HepG2 (cell line): ENCODE measurements at regions not wholly inside any gene's neighbourhood (a gene's known extent, or its start where the extent isn't known, plus 50 kb on each side); places are given as distances from the start of the nearest gene placed in this dataset.

Source experiments
- ATAC-seq: fragments of 200-7000 bp; cut with Tn5 transposase; 3 replicates; pipeline ENCODE4 v1.9.1; 2020; ENCODE audit warnings: mild to moderate bottlenecking, moderate library complexity
- BruUV-seq: library from RNA; stranded (reverse); fragments of 400-500 nt; replicated peaks from 2 replicates; lab custom pipeline; 2021; lab: Mats Ljungman, UMichigan
- CTCF ChIA-PET: fragments of 300-600 bp; formaldehyde crosslinking; extraction: SDS; loops from one replicate; lab custom pipeline; 2021; ENCODE audit warnings: low total read pairs, inconsistent platforms, low intra/inter-chr PET ratio; lab: Yijun Ruan, JAX
- POLR2A ChIA-PET: fragments of 350-600 bp; sonication (Branson Sonifier 250); formaldehyde crosslinking; loops from one replicate; lab custom pipeline; 2020; ENCODE audit warnings: antibody characterized with exemption, inconsistent platforms; lab: Yijun Ruan, JAX
- DNase-seq: peaks from one replicate; pipeline ENCODE4 v3.0.0-alpha.2; 2015; ENCODE audit warnings: low spot score
- FAIRE-seq: peaks from 3 replicates; lab custom pipeline; 2011; peaks lifted over from hg19 to GRCh38; lab: Jason Lieb, UNC
- H2AFZ ChIP-seq: one replicate; pipeline ENCODE4 v1.6.1; 2011; ENCODE audit warnings: low read length, inconsistent platforms
- H3K27ac ChIP-seq: fragments of 300-600 bp; 3 replicates; pipeline ENCODE4 v1.8.0; 2011; ENCODE audit warnings: mixed run types, mild to moderate bottlenecking, mixed read lengths, low read length, inconsistent platforms; ENCODE audit not compliant: insufficient read depth; ENCODE audit errors: extremely low read length
- H3K27me3 ChIP-seq, 2 experiments: fragments of 200-600 bp in 1 of 2; 2 replicates in 1 of 2; 3 replicates in 1 of 2; pipeline versions ENCODE4 v1.6.0 to v1.8.0; 2011; ENCODE audit warnings: low read length in 2 of 2, mild to moderate bottlenecking in 2 of 2, moderate library complexity in 2 of 2, inconsistent platforms in 1 of 2; ENCODE audit not compliant: insufficient read depth in 2 of 2, control insufficient read depth in 1 of 2
- H3K36me3 ChIP-seq, 2 experiments: fragments of 200-600 bp in 1 of 2; replicated peaks in 1 of 2; 2 replicates in 1 of 2; 3 replicates in 1 of 2; pipeline versions ENCODE4 v1.5.1 to v1.8.0; 2011; ENCODE audit warnings: low read length in 2 of 2, inconsistent platforms in 1 of 2; ENCODE audit not compliant: insufficient read depth in 2 of 2, control insufficient read depth in 1 of 2
- H3K4me1 ChIP-seq: 2 replicates; pipeline ENCODE4 v1.5.1; 2012; ENCODE audit warnings: low read length, inconsistent platforms; ENCODE audit not compliant: insufficient read depth
- H3K4me2 ChIP-seq: 2 replicates; pipeline ENCODE4 v1.6.0; 2011; ENCODE audit warnings: low read depth, low read length, inconsistent platforms
- H3K4me3 ChIP-seq, 3 experiments: fragments of 200-600 bp in 1 of 3; sonication (generic), shearing (Covaris generic) in 1 of 3; replicated peaks in 1 of 3; 2 replicates each; pipeline ENCODE4 v1.5.1; 2011 to 2016; ENCODE audit warnings: low read length in 3 of 3, inconsistent platforms in 2 of 3, low read depth in 2 of 3, mild to moderate bottlenecking in 2 of 3, control low read depth in 1 of 3, mixed read lengths in 1 of 3; ENCODE audit not compliant: insufficient read depth in 1 of 3
- H3K79me2 ChIP-seq: one replicate; pipeline ENCODE4 v1.6.1; 2011; ENCODE audit warnings: low read length, inconsistent platforms; ENCODE audit not compliant: insufficient read depth
- H3K9ac ChIP-seq: 2 replicates; pipeline ENCODE4 v1.6.0; 2011; ENCODE audit warnings: mild to moderate bottlenecking, low read depth, low read length, inconsistent platforms; ENCODE audit not compliant: insufficient read depth
- H3K9me3 ChIP-seq: 2 replicates; pipeline ENCODE4 v1.5.1; 2012; ENCODE audit warnings: mild to moderate bottlenecking, low read length
- H4K20me1 ChIP-seq: 2 replicates; pipeline ENCODE4 v1.6.0; 2011; ENCODE audit warnings: inconsistent platforms, mild to moderate bottlenecking, low read length, moderate library complexity; ENCODE audit not compliant: insufficient read depth
- ARID4A ChIP-seq: sonication (generic); formaldehyde crosslinking; IDR thresholded peaks from 2 replicates; pipeline ENCODE4 v1.5.0; 2020; ENCODE audit warnings: mild to moderate bottlenecking, missing genetic modification reagents, borderline replicate concordance
- ASH2L ChIP-seq: fragments of 300-600, 200-600 bp; sonication (generic); IDR thresholded peaks from 2 replicates; pipeline ENCODE4 v1.7.0; 2017; ENCODE audit warnings: low read depth, mild to moderate bottlenecking, moderate library complexity, mixed read lengths, low read length; ENCODE audit not compliant: insufficient read length
- ATF6 ChIP-seq: sonication (generic); formaldehyde crosslinking; conservative IDR thresholded peaks from 2 replicates; pipeline ENCODE4 v1.4.0; 2020; ENCODE audit warnings: missing genetic modification reagents
- CAMTA2 ChIP-seq: sonication (generic); formaldehyde crosslinking; IDR thresholded peaks from 2 replicates; pipeline ENCODE4 v1.4.0; 2020; ENCODE audit warnings: mild to moderate bottlenecking, missing genetic modification reagents, borderline replicate concordance
- HDAC6 ChIP-seq: fragments of 200-600 bp; sonication (generic); IDR thresholded peaks from 2 replicates; pipeline ENCODE4 v1.7.0; 2017; ENCODE audit warnings: mild to moderate bottlenecking, antibody characterized with exemption, low read length, low read depth
- MXD1 ChIP-seq: sonication (generic); formaldehyde crosslinking; IDR thresholded peaks from 2 replicates; pipeline ENCODE4 v1.4.0; 2020; ENCODE audit warnings: mild to moderate bottlenecking, missing genetic modification reagents
- MXD4 ChIP-seq: IDR thresholded peaks from 2 replicates; pipeline ENCODE4 v1.6.1; 2016; ENCODE audit warnings: mild to moderate bottlenecking, missing biosample characterization, missing genetic modification reagents
- MXI1 ChIP-seq: IDR thresholded peaks from 3 replicates; pipeline ENCODE4 v1.6.1; 2012; ENCODE audit warnings: low read depth, low read length, inconsistent platforms, borderline replicate concordance
- NFE2L2 ChIP-seq: fragments of 150-350 bp; IDR thresholded peaks from 2 replicates; pipeline ENCODE4 v1.6.1; 2014; ENCODE audit warnings: low read length
- SAP130 ChIP-seq: IDR thresholded peaks from 2 replicates; pipeline ENCODE4 v1.6.1; 2016; ENCODE audit warnings: low read depth
- SIN3A ChIP-seq: IDR thresholded peaks from 2 replicates; pipeline ENCODE4 v1.6.1; 2011; ENCODE audit warnings: low read depth, mild to moderate bottlenecking, control low read depth, low read length, borderline replicate concordance
- ZFP1 ChIP-seq: IDR thresholded peaks from 2 replicates; pipeline ENCODE4 v1.6.1; 2016
- ZNF276 ChIP-seq: sonication (generic); formaldehyde crosslinking; IDR thresholded peaks from 2 replicates; pipeline ENCODE4 v1.4.0; 2020; ENCODE audit warnings: mild to moderate bottlenecking, low read depth, missing genetic modification reagents
- ZNF326 ChIP-seq: sonication (generic); formaldehyde crosslinking; IDR thresholded peaks from 2 replicates; pipeline ENCODE4 v1.4.0; 2020; ENCODE audit warnings: missing genetic modification reagents, borderline replicate concordance
- ZNF331 ChIP-seq: sonication (generic); formaldehyde crosslinking; IDR thresholded peaks from 2 replicates; pipeline ENCODE4 v1.4.0; 2020; ENCODE audit warnings: missing genetic modification reagents
- ZNF367 ChIP-seq: sonication (generic); formaldehyde crosslinking; IDR thresholded peaks from 2 replicates; pipeline ENCODE4 v1.4.0; 2020; ENCODE audit warnings: missing genetic modification reagents, borderline replicate concordance
- ZNF761 ChIP-seq: sonication (generic); formaldehyde crosslinking; conservative IDR thresholded peaks from 2 replicates; pipeline ENCODE4 v1.4.0; 2020; ENCODE audit warnings: mild to moderate bottlenecking, missing genetic modification reagents
- ZSCAN21 ChIP-seq: sonication (generic); formaldehyde crosslinking; IDR thresholded peaks from 2 replicates; pipeline ENCODE4 v1.8.0; 2022; ENCODE audit warnings: mild to moderate bottlenecking, missing genetic modification reagents, moderate library complexity, borderline replicate concordance
- ZSCAN9 ChIP-seq: IDR thresholded peaks from 2 replicates; pipeline ENCODE4 v1.6.1; 2016; ENCODE audit warnings: borderline replicate concordance
- WGBS: methylation state at CpG from one replicate; pipeline ENCODE4 v1.1.6; 2017; ENCODE audit warnings: low lambda C conversion rate; 5-methylcytosine and 5-hydroxymethylcytosine counted together
- in situ Hi-C: cut with HindIII; loops from 2 replicates; pipeline ENCODE4 v1.10.0; 2017; ENCODE audit warnings: low pct_unique_long_range_greater_than_20kb; ENCODE audit not compliant: extremely low pct_ligation_motif_present
- intact Hi-C: fragments of 100-400 bp; cut with micrococcal nuclease; formaldehyde crosslinking; loops from one replicate; pipeline ENCODE4 v1.10.0; 2022; ENCODE audit not compliant: unreplicated experiment

- H3K9me3 ChIP-seq: no peaks in the 10 kb centered on the region
- no peaks in the 10 kb centered on the region for H3K36me3 ChIP-seq
- no peak overlapping the region for H3K9ac ChIP-seq
- ATAC-seq (no peak), FAIRE-seq (no peak), DNase-seq (no peak)
- H3K4me1 ChIP-seq: peaks cover 8% of the 10 kb centered on the region; the same call in 1 of the 2 replicates
- ChIA-PET POLR2A (no interaction called here), CTCF (no interaction called here)
- WGBS: 0% methylated on average over 1 of the region's 1 CpG
- no peak overlapping the region for H3K4me3 ChIP-seq
- H3K27me3 ChIP-seq: peaks cover 0 to 8% of the 10 kb centered on the region in 2 experiments; a peak in 1 of 5 replicates
- in situ Hi-C loops: loop anchor here (25.0 kb wide), 2 partner anchors 161 to 486 kb away; no protein-coding TSS in a partner anchor
- H3K27ac ChIP-seq: no peak overlapping the region
- intact Hi-C loops: no loop called here
- no TSS peak for BruUV-seq
- H2AFZ ChIP-seq: no peak overlapping the region
- no peaks in the 10 kb centered on the region for H4K20me1 ChIP-seq
- no peaks in the 10 kb centered on the region for H3K79me2 ChIP-seq
- no peak overlapping the region for H3K4me2 ChIP-seq
- TF ChIP-seq ASH2L (no peak), HDAC6 (no peak), NFE2L2 (no peak), SIN3A (no peak), MXD4 (no peak), ZSCAN21 (CRISPR knock-in tag) (no peak), ATF6 (CRISPR knock-in tag) (no peak), ZFP1 (CRISPR knock-in tag) (no peak), ZNF367 (CRISPR knock-in tag) (no peak), MXI1 (no peak), ZNF276 (no peak), ZNF331 (CRISPR knock-in tag) (no peak), ZSCAN9 (CRISPR knock-in tag) (no peak), SAP130 (CRISPR knock-in tag) (no peak), MXD1 (CRISPR knock-in tag) (no peak), ARID4A (CRISPR knock-in tag) (no peak), CAMTA2 (CRISPR knock-in tag) (no peak), ZNF326 (CRISPR knock-in tag) (no peak), ZNF761 (no peak)
Observed at GRCh38 chr17:51376739-51377138, 116.4 kb downstream of the UTP18 start.
